Activated CD4-positive, alpha-beta T cell treated with anti-CD3 and anti-CD28 coated beads, Interleukin-2, amount 50 U/mL, for 24 hours (primary cell): ENCODE measurements at regions not wholly inside any gene's neighbourhood (a gene's known extent, or its start where the extent isn't known, plus 50 kb on each side); places are given as distances from the start of the nearest gene placed in this dataset.
"Not testable (repeated sequence)": the region's sequence is repeated elsewhere in the genome, so short reads cannot be mapped to it uniquely, and the experiment has no call there.

Experiments used
- DNase-seq, 2 donors: peaks; one replicate each; pipeline ENCODE4 v3.0.0-alpha.2; 2020; ENCODE audit warnings: low read depth in 1 of 2, low spot score in 1 of 2

DNA sequence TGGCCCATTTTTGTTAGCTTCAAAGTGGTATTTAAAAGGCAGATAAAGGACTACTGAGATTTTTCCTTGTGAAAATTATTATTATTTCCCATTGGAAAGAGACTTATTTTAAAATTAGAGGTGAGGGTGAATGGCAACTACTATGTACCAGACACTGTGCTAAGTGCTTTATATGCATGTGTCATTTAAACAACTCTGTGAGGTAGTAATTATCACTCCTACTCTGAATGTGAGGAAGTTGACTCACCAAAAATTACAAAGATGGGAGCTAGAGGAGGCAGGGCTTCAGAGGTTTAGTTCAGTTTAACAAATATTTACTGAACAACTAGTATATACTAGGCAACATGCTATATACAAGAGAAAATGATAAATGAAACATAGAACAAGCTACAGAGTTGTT, 78.2 kb downstream of the MSL3 start:
- DNase-seq = no peak

DNA sequence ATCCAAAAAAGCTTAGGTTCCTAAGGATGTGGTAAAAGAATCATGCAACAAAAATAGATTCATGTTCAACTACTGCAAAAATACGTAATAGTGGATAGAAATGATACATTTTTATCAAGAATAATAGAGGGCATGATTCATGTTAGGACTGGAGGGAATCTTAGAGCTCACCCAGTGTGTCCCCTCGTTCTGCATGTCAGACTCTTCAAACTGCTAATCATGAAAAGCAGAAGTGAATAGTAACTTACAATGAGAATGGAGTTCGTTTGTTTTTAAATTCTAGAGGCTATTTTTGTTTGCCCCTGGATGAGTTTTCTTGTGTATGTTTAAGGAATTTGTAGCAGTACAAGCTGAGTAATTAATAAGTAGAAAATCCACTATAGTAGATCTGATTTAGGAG, 79.4 kb downstream of the MSL3 start:
- DNase-seq = no peak

DNA sequence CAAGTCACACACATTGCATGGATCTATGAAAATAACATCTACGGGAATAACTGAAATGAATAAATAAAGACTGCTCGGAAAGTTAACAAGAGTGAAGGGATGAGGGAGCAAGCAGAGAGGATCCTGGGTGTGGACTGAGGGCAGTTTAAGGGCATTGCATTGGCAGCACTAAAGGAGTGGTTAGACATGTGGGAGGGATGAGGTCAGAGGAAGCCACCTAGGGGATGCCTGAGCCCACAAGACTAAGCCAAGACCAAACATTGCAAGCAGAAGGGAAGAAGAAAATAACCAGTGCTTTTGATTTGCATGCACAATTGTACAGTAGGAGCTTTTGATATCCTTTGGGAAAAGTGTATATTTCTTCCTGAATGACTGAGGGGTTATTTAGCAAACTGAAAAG, 106.1 kb downstream of the MSL3 start:
- DNase-seq = no peak

DNA sequence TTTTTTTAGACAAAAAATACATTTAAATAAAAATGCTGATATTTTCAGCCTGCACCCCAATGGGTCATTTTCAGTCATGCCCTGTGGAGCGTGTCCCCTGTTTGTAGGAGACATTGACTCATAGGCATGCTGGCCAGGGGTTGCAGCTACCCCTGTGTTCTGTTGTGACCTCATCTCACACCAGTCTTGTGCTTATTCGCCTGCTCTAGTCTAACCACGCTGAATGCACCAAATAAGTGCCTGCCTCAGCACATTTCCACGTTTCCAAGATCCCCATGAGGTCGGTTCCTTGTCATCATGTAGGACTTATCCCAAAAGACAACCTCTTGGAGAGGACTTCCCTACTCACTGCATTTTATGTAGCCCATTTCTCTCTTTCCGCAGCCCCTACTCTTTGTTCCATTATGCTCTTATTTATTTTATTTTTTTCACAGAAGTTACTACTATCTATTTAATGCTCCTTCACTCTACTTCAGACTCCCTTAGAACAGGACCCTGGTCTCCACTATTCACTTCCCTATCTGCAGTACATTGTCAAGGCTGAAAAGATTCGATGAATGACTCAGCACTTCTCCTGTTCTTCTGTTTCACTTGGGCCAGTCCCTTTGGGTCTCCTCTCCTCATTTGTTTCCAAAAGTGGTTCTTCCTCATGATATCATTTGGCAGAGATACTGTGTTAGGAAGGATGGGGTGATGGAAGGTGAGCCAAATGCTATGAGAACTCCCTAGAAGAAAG, 109.7 kb downstream of the MSL3 start:
- DNase-seq = no peak

DNA sequence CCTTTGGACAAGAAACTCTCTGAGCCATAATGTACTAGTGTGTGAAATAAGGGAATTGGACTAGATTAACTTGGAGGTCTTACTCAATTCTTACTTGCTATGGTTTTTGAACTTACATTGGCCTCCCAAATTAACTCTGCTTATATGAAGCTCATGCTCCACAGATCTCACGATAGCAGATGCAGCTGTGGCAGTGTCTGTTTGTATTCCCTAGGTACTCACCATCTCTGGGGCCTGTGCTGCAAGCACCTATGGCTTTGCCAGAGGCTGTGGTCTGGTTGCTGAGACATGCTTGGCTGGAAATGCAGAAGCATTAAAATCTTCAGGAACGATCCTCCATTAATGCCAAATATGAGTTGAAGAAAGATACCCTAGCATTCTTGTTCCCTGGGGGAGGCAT, 112.8 kb downstream of the MSL3 start:
- DNase-seq = no peak

DNA sequence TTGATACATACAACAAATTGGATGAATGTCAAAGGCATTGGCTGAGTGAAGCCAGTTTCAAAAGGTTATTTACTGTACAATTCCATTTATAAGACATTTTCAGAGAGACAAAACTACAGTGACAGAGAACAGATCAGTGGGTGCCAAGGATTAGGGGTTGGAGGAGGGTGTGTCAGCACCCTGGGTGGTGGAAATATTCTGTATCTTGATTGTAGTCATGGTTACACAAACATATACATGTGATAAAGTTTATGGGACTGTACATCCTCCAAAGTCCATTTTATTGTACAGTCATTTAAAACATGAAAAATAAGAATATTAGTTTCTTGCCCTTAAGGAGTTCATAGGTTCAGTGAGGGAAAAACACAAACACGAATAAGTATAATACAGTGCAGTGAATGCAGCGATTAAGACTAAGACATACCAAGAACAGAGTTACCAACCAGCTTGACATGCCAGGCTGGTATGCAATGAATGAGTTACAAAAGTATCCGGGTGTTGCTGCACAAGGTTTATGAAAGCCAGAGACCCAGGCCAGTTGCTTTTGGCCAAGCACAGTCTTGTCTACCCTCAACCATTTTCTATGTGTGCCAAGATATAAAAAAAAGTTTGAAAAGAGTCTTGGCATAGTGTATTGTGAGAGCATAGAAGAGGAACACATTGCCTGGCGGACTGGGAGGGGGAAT, 123.6 kb downstream of the MSL3 start:
- DNase-seq = no peak

DNA sequence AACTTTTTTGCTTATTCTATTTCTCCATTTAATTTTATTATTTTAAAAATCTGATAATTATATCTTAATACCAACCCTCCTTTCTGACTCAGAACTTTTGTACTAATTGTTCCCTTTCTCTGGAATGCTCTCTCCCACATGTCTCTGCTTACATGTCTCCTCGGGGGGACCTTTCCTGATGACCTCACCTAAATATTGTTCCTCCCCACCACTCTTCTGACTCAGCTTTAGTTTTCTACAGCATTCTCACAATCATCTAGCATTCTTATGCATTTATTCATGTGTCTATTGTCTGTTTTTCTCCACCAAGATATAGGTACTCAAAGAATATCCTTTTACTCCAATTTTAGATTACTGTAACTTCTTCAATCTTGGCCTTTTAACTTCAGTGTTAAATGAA, 128.7 kb downstream of the MSL3 start:
- DNase-seq = no peak

DNA sequence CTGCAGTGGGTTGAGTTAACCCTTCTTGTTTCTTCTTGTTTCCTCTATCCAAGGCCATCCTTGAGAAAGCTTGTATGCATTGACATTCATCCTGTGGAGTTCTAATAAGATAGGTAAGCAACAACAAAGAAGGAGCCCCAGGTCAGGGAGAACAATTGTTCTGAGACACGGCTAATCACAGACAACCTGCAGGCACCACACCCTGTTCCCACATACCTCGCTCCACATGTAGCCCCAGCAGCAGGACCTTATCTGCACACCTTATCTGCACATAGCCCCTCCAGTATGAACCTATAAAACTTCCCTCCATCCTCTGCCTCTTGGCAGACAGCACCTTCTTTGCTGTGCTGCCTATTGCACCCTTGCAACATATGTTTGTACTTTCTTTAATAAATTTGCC, 129.1 kb downstream of the MSL3 start:
- DNase-seq = no peak

DNA sequence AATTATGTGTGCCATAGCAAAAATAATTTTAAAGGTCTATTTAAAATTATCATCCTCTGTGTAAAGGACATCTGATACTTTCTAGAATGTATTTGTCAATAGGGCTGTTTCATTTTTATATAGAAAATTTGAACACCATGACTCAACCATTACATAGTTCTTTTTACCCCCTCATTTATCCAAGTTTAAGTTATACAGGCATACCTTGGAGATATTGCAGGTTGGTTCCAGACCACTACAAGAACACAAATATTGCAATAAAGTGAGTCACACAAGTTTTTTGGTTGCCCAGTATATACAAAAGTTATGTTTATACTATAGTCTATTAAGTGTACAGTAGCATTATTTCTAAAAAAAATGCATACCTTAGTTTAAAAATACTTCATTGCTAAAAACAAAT, 130.4 kb downstream of the MSL3 start:
- no peak for DNase-seq

DNA sequence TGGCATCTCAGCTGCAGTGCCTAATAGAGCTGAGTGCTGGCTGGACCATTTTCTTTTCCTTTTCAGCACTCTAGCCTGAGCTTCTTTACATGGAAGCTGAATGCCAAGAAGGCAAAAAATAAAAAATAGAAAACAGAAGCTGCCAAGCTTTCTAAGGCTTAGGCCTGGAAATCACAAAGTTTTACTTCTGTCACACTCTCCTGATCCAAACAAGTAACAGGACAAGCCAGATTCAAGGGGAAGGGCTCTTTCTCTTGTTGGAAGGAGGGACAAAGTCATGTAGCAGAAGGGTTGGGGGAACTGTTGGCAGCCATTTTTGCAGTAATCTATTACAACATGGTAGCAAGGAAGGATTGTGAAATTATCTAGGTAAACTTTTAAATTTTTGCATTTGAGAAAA, 131.8 kb downstream of the MSL3 start:
- DNase-seq = no peak

DNA sequence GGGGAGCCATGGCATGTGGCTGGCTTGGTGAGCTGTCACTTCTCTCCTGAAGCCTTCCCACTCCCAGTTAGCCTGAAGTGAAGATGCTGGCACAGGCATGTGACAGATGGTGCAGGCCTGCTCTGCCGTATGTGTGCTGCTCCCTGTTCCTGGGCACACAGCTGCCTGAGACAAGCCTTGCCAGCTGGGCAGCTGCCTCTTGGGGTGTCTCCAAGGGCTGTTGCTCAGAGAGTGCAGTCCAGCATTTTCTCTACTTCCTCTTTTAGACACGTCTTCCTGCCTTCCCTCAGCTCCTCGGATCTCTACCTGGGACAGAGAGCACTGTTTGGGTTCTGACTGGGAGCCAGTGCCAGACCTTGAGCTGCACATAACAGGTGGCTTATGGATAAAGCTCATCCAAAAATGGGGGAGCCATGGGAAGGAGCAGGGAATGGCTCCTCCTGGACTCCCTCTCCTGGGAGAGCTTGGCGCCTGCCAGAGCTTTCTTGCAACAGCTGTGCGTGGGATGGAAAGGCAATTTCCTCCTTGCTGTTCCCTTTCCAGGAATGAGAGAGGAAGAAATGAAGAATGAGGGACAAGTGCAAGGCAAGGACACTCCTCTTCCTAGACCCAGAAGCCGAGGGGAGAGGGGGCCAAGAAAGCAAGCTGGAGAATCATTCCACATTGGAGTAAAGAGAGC, 132.9 kb downstream of the MSL3 start:
- DNase-seq = no peak

DNA sequence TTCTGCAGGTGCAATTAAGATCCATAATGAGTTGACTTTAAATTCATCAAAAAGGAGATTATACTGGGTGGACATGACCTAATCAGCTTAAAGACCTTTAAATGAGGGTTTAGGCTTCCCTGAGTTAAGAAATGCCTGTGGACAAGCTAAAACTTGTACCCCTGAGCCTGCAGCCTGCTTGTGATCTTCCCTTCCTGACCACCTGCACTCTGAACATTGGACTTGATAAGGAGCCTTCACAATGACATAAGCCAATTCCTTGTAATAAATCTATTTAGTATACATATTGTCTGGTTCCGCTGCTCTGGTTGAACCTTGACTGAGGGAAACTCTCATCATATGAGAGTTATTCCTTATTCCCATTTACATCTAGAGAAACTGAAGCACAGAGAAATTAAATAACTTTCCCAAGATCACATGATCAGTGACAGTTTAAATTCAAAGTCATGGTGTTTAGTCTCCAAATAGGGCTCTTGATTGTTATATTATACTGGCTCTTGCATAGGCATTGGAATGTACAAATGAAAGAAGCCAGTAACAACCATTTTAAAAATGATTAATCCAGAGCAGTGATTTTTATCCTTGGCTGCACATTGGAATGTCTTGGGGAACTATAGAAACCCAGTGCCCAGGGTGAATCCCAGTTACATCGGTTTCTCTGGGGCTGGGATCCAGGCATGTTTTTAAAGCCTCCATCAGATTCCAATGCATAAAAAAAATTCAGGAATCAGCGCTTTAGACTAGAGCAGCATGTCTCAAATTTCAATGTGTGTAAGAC, 136.1 kb downstream of the MSL3 start:
- DNase-seq = no peak

DNA sequence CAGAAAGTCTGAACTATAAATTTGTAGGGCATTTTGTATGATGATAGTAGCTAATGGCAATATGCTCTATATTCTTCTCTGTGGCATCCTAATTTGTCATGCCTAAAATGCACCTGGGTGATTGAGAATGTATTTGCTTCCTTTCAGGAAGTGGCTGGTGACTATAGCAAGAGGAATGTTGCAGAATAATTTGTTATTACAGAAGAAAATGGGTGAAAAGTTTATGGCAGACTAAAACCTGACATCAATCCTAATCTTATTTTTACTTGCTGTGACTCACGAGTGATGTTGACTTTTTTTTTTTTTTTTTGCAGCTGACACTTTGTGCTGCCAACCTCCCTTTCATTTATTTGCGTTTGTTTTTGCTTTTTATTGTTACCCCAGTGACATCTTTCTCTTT, 141.1 kb downstream of the MSL3 start:
- no peak for DNase-seq

DNA sequence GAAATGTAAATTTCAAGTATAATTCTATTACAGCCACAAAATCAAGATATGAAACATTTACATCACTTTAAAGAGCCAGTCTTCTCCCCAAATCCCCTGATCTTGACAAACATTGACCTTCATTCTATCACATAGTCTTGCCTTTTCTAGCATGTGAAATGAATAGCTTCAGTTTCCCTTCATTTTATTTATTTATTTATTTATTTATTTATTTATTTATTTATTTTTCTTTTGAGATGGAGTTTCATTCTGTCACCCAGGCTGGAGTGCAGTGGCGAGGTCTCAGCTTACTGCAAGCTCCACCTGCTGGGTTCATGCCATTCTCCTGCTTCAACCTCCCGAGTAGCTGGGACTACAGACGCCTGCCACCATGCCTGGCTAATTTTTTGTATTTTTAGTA, 147.9 kb downstream of the MSL3 start:
- DNase-seq = not testable (repeated sequence)

DNA sequence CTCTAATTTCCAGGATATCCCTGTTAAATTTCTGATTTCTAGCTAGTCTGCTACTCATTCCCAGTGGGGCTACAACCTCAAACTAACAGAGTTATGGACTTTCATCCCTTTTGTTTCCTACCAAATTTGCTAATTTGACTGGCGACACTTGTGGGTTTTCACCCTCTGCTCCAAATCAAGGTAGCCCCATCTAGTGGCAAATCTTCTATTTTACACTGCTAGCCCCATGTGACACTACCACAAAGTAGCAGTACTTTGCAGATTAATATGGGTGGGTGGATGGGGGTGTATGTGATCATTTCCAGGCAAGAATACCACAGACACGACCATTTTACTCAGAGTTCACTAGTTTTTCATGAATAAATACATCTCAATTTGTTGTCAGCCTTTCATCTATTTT, 150.3 kb downstream of the MSL3 start:
- DNase-seq = peak in 1 of 2 donors; percentile 12

DNA sequence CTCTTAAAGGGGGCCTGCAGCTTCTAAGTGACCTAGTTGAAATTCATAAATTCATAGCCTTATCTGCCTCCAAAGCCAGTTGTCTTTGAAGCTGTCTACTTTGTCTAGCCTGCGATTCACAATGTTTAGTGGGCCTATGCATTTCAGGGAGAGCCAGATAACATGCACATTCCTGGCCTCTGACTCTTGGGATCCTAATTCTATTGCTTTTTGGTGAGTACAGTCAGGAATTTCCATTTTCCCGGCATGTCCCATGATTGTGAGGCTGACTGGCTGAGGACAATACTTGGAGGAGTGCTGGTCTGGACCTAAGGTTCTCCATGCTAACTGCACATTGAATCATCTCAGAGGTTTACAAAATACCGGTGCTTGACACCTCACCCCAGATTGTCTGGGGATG, 155.0 kb downstream of the MSL3 start:
- no peak for DNase-seq

DNA sequence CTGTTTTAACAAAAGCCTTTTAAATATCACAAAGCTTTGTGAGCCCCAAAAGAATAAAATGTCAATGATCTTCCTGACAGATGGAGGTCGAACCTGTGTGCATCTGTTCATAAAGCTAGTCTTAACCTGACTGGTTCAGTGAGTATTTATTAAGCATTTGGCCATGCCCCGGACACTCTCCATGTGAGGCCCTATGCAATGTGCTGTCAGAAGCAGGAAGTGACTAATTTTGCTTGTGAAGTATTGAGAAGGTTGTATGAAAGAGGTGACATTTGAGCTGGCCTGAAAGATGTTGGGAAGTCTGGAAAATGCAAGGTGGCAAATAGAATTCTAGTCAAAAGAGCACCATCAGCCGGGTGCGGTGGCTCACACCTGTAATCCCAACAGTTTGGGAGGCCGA, 171.4 kb downstream of the MSL3 start:
- DNase-seq = no peak

DNA sequence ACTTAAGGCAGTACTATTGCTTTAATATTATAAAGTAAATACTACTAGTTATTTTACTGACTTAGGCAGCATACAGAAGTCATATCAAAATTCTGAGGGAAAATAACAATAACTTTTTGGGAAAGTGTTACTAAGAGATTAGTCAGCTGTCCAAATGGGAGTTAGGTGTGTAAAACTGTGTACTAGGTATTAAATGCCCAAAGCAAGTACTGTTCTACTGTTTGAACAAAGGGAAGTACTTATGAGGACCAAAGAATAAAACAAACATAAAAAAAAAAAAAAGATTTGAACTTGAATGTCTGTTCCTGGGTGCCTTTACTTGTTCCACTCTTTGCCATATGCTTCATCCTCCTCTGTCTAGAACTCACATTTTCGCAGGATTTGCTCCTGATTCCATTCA, 174.4 kb downstream of the MSL3 start:
- no peak for DNase-seq

DNA sequence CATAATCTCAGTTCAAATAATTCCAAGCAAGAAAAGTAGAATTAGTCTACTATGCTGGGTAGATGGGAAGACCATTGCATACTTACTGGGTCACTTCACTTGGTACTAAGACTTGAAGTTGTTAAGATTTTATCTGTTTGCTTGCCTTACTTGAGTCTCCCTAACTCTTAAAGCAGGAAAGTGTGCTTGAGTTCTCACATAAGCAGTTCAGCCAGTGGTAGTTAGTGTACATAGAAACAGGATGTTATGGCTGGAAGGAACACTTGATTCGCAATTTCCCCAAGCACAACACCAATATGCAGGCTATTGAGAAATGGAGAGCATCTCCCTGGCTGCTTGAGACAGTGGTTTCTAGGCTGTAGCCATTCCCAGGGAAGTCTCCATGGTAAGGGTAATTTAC, 176.1 kb downstream of the MSL3 start:
- DNase-seq = no peak

DNA sequence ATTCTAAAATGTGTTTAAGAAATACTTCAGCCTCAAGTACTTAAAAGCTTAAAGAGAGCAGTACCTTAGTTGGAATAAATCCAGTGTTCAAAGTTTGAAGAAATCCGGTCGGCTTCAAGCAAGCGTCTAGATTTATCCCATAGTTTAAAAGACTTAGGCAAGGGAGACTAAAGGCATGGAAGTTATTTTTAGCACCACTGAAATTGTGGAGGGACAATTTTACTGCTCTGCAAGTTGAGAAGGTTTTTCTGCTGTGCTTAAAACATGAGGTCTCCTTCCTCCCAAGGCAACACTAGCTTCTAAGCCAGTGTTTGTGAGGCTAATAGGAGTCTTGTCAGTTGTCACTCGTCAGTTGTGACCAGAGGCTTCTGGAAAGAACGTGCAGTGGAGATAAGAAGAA, 183.5 kb downstream of the MSL3 start:
- DNase-seq = no peak

DNA sequence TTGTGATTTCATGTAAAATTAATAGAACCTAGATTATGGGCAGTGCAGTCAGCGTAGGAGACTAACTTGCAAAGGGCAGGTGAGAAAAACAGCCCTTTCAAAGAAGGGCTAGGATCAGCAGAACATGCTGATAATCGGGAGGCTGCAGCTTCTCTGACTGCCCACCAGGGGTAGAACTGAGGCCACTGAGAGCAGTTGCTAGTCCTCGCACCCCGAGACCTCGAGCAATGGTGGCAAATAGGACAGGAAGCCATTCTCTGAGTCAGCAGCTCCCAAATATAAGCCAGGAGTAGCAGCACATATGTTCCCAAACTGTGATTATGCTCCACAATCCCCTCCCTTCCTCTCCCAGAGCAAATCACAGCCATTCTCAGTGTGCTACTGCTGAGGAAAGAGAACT, 186.5 kb downstream of the MSL3 start:
- DNase-seq = no peak

DNA sequence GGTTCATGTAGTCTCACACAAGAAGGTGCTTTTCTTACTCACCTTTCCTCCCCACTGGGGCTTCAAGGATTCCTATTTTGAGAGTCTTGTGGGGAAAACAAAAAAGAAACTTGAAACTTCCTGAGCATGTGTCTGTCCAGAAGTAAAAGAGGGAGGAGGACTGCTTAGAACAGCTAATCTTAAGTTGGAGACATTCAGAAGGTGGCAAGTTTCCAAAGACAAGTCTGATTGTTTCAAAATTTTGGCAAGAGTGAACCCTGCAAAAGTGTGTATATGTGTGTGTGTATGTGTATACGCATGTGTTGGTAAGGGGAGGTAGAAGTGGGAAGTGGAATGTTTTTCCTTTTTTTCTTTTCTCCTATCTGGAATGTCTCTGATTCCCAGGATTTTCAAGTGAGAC, 189.0 kb upstream of the FRMPD4 start:
- DNase-seq = no peak
